KBM-7 (cell line): ENCODE measurements at regions not wholly inside any gene's neighbourhood (a gene's known extent, or its start where the extent isn't known, plus 50 kb on each side); places are given as distances from the start of the nearest gene placed in this dataset.

Experiments
- DNase-seq: peaks from one replicate; pipeline ENCODE4 v3.0.0-alpha.2; 2015
- in situ Hi-C: fragments of 300-500 bp; cut with MboI; formaldehyde crosslinking; loops from 2 replicates; pipeline ENCODE4 v1.14.3; 2020; ENCODE audit warnings: low sequenced_read_pairs, low pct_unique_long_range_greater_than_20kb, mixed read lengths

DNA sequence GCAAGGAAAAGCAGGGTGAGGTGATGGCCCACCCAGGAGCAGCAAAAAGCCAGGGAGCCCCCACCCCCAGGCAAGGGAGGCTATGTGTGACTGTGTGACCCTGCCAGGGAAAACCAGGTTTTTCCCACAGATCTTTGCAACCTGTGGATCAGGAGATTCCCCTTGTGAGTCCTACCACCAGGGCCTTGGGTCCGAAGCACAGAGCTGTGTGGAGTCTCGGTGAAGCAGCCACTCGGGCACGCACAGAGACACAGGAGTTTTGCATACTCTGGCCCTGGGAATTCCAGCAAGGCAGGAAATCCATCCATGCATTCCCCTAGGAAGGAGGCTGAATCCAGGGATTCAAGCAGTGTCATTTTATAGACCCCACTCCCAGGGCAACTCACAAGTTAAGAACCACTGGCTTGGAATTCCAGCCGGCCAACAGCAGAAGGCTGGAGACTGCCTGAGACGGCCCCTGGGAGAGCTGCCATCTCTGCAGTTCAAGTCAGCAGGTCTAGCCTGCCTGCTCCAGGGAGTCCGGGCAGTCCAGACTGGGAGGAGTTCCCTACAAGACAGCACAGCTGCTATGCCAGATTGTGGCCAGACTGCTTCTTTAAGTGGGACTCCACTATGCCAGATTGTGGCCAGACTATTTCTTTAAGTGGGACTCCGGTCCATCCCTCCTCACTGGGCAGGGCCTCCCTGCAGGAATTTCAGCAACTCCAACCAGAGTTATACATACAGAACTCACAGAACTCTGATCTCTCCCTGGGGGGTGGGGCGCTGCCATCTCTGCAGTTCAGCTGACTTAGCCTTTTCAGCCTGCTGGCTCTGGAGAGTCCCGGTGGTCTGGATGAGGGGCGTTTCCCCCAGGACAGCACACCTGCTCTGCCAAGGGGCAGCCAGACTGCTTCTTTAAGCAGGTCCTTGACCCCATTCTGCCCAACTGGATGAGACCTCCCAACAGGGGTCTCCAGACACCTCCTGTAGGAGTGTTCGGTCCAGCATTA is 85.1 kb upstream of the ADAD1 start:
- in situ Hi-C loops: no loop called here
- DNase-seq: no peak

DNA sequence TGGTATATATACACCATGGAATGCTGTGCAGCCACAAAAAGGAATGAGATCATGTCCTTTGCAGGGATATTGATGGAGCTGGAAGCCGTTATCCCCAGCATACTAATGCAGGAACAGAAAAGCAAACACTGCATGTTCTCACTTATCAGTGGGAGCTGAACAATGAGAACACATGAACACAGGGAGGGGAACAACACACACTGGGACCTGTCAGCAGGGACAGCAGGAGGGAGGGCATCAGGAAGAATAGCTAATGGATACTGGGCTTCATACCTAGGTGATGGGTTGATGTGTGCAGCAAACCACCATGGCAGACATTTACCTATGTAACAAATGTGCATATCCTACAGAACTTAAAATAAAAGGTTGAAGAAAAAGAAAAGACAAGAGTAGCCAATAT is 81.1 kb upstream of the ADAD1 start:
- in situ Hi-C loops: no loop called here
- no peak for DNase-seq

DNA sequence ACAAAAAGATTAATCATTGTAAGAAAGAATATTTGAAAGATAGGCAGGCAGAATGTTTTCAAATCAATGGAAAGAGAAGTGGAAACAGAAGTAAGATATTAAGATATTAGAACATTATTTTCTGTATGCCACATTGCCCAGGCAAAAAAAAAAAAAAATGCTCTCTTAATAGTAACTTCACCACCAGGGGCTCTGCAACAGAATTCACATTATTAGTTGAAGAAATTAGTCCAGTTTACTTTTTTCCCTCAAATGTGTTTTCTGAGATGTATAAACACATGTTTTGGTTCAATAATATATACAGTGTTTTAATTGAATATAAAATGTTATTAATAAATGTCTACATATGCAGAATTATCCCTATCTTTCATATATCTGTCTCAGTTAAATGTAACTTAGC is 78.0 kb upstream of the ADAD1 start:
- DNase-seq: no peak

DNA sequence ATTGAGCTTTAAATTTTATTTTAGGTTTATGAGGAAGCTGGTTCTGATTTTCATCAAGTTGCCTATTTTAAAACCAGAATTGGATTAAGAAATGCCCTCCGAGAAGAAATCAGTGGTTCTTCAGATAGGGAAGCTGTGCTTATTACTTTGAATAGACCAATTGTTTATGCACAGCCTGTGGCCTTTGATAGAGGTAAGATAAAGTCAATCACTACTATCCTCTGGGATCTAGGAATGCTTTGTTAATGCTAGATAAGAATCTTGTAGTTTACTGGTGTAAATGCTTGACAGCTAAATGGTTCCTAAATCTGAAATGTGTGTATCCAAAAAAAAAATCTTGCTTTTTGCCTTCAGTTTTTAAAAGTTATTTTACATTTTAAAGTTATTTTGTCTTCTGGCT is 73.0 kb upstream of the ADAD1 start:
- in situ Hi-C loops: no loop called here
- no peak for DNase-seq

More for the DNA sequence above, 78.0 kb upstream of the ADAD1 start:
- in situ Hi-C loops: no loop called here

DNA sequence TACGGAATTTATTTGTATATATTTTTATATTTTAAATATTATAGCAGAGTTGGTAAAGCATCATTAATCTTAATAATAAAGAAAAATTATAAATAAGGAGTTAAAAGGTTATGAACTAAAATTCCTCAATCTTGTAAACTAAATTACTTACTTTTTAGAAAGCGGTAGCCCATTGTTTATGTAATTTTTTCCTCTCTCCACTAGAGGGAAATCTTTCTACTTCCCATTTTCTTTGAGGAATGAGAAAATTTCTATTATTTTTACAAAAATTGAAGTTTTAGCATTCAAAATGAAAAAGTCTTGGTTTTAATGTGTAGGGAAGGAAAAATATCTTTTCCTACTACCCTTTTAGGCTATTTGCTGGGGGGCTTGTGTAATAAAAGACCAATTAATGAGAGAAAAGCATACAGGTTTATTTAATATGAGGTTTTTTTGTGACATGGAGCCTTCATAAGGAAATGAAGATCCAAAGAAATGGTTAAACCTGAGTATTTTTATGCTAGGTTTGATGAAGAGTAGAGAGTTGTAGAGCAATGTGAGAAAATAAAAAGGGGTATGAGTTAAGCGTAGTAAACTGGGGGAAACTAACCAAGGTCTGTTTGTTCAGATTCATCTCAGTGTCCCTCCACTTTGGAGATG is 68.7 kb upstream of the ADAD1 start:
- DNase-seq: peak; percentile 13
- in situ Hi-C loops: no loop called here

DNA sequence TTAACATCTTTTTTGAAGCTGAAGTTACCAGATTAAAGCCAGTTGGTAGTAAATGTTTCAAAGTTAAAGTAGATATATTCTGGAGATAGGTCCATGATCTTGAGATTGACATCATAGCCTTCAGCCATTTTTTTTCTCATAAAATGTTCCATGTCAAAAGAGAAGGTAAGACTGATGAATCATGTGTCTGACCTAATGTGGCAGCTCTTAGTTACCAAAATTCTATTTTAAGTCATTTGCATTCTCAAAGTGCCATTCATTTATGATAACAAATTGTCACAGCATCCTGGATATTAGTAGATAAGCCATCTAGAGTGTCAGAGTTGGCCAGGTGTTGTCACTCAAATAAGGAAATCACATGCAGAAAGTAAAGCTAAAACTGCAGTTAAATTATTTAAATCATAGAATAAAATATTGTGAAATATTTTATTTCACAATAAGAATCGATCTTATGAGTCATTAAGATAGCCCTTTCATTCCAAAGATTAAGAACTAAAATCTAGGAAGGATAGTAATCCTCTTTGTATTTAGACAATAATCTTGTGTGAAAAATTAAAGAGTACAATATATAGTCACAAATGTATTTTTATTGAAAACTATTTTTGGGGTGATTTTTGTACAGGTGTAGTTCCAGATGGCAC is 65.7 kb upstream of the ADAD1 start:
- in situ Hi-C loops: no loop called here
- no peak for DNase-seq

DNA sequence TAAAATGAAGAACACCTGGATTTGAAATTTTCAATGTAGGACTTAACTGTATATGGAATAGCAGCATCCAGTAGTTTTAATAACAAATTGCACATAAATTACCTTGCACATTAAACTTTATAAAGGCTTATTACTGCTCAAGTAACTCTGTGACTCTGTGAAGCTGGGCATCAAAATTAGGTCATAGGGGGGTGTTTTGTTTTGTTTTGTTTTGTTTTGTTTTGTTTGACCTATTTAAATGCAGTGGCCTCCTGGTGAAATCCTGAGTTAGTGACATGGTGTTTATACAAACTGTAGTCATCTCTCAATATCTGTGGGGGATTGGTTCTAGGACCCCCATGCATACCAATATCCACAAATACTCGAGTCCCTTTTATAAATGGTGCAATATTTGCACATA is 51.9 kb upstream of the ADAD1 start:
- in situ Hi-C loops: no loop called here
- no peak for DNase-seq

DNA sequence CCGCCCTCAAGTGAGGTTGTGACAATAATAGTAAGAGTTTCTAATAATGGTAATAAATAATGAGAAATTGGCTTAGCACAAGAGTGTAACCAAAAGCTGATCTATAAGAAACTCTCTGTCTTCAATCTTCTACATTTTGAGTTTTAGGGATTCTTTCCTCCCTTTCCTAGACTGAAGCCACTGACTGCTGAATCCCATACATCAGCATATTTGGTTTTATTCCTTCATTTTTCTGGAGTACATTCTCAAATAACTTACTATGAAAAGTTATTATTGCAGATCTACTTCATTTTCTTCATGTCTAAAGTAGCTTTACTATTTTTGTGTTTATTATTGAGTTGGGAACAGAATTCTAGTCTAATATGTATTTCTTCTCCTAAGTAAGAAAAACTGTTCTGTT is 49.9 kb upstream of the ADAD1 start:
- in situ Hi-C loops: no loop called here
- no peak for DNase-seq
